ENCODE measurements at regions not wholly inside any gene's neighbourhood (a gene's known extent, or its start where the extent isn't known, plus 50 kb on each side); places are given as distances from the start of the nearest gene placed in this dataset.

- no peak for TF ChIP-seq CTCF (IDR thresholded peaks at IDR 0.05; ENCODE audit: control extremely low read depth, extremely low read depth, low read depth, missing control alignments)
- POLR2A ChIA-PET, result no interaction called here
- CTCF ChIA-PET, result no interaction called here
- DNase-seq (ENCODE audit: extremely low spot score), result no peak
These were observed 181.1 kb upstream of the SH3BP4 start for GRCh38 chr2:234770715-234771141.

- CTCF ChIA-PET, result no interaction called here
These were observed 181.7 kb upstream of the SH3BP4 start for GRCh38 chr2:234770031-234770506.

GRCh38 chr2:234768608-234769196 lies 183.1 kb upstream of the SH3BP4 start:
- POLR2A ChIA-PET, result no interaction called here
- TF ChIP-seq CTCF (IDR thresholded peaks at IDR 0.05; ENCODE audit: control extremely low read depth, extremely low read depth, low read depth, missing control alignments), result no peak
- no peak for DNase-seq (ENCODE audit: extremely low spot score)
- CTCF ChIA-PET, result no interaction called here

More at GRCh38 chr2:234770031-234770506, 181.7 kb upstream of the SH3BP4 start:
- POLR2A ChIA-PET, result no interaction called here
- TF ChIP-seq CTCF (IDR thresholded peaks at IDR 0.05; ENCODE audit: control extremely low read depth, extremely low read depth, low read depth, missing control alignments), result no peak
- no peak for DNase-seq (ENCODE audit: extremely low spot score)

- ChIA-PET POLR2A (no interaction called here), CTCF (no interaction called here)
- no peak for TF ChIP-seq CTCF (IDR thresholded peaks at IDR 0.05; ENCODE audit: control extremely low read depth, extremely low read depth, low read depth, missing control alignments)
- DNase-seq (ENCODE audit: extremely low spot score), result no peak
These were observed 186.5 kb upstream of the SH3BP4 start for GRCh38 chr2:234765279-234765678.

- CTCF ChIA-PET, result no interaction called here
- DNase-seq (ENCODE audit: extremely low spot score), result no peak
- TF ChIP-seq CTCF (IDR thresholded peaks at IDR 0.05; ENCODE audit: control extremely low read depth, extremely low read depth, low read depth, missing control alignments), result no peak
- POLR2A ChIA-PET, result no interaction called here
These were observed 187.4 kb upstream of the SH3BP4 start for GRCh38 chr2:234764372-234764771.

GRCh38 chr2:234763002-234763873 lies 188.6 kb upstream of the SH3BP4 start:
- ChIA-PET CTCF (no interaction called here), POLR2A (no interaction called here)
- TF ChIP-seq CTCF (IDR thresholded peaks at IDR 0.05; ENCODE audit: control extremely low read depth, extremely low read depth, low read depth, missing control alignments), result no peak
- no peak for DNase-seq (ENCODE audit: extremely low spot score)

All from GM10248 (cell line).